RPMI8226 (cell line): ENCODE measurements at regions not wholly inside any gene's neighbourhood (a gene's known extent, or its start where the extent isn't known, plus 50 kb on each side); places are given as distances from the start of the nearest gene placed in this dataset.
"Not testable (repeated sequence)": the region's sequence is repeated elsewhere in the genome, so short reads cannot be mapped to it uniquely, and the experiment has no call there.

Source experiments
- DNase-seq: peaks from one replicate; pipeline ENCODE4 v3.0.0-alpha.2; 2015

GRCh38 chr3:101999177-101999779 is 150.0 kb downstream of the NFKBIZ start:
- DNase-seq: no peak

GRCh38 chr3:102000620-102001209 is 151.4 kb downstream of the NFKBIZ start:
- no peak for DNase-seq

- DNase-seq: no peak
Measured at GRCh38 chr3:102002056-102002455, 152.7 kb downstream of the NFKBIZ start.

- DNase-seq: no peak
Measured at GRCh38 chr3:102004561-102004960, 155.2 kb downstream of the NFKBIZ start.

GRCh38 chr3:102005551-102005950 is 156.2 kb downstream of the NFKBIZ start:
- no peak for DNase-seq

GRCh38 chr3:102006812-102007485 is 157.6 kb downstream of the NFKBIZ start:
- DNase-seq: peak; percentile 41

GRCh38 chr3:102008436-102008835 is 159.1 kb downstream of the NFKBIZ start:
- DNase-seq: not testable (repeated sequence)

GRCh38 chr3:102016417-102016816 is 167.1 kb downstream of the NFKBIZ start:
- no peak for DNase-seq

- no peak for DNase-seq
Measured at GRCh38 chr3:102017784-102018183, 168.5 kb downstream of the NFKBIZ start.

- DNase-seq: no peak
Measured at GRCh38 chr3:102018551-102018950, 169.2 kb downstream of the NFKBIZ start.

- DNase-seq: no peak
Measured at GRCh38 chr3:102020735-102021134, 171.4 kb downstream of the NFKBIZ start.

- DNase-seq: no peak
Measured at GRCh38 chr3:102024270-102024904, 175.1 kb downstream of the NFKBIZ start.

GRCh38 chr3:102025606-102026270 is 176.4 kb downstream of the NFKBIZ start:
- no peak for DNase-seq

GRCh38 chr3:102026656-102027055 is 177.3 kb downstream of the NFKBIZ start:
- DNase-seq: no peak

- no peak for DNase-seq
Measured at GRCh38 chr3:102030661-102031060, 181.3 kb downstream of the NFKBIZ start.

- no peak for DNase-seq
Measured at GRCh38 chr3:102031834-102032233, 182.5 kb downstream of the NFKBIZ start.

- no peak for DNase-seq
Measured at GRCh38 chr3:102032491-102033383, 183.4 kb downstream of the NFKBIZ start.

- DNase-seq: no peak
Measured at GRCh38 chr3:102034639-102035451, 185.5 kb downstream of the NFKBIZ start.

GRCh38 chr3:102036017-102036416 is 186.7 kb downstream of the NFKBIZ start:
- DNase-seq: peak; percentile 11

- no peak for DNase-seq
Measured at GRCh38 chr3:102036472-102036871, 187.2 kb downstream of the NFKBIZ start.

GRCh38 chr3:102037209-102037608 is 187.9 kb downstream of the NFKBIZ start:
- DNase-seq: no peak
